GM10248 (cell line): ENCODE measurements at regions not wholly inside any gene's neighbourhood (a gene's known extent, or its start where the extent isn't known, plus 50 kb on each side); places are given as distances from the start of the nearest gene placed in this dataset.
A peak's percentile ranks its signal among the peaks of the same experiment; 100 is the strongest.

Source experiments
- CTCF ChIA-PET: fragments of 300-600 bp; sonication (Branson Sonifier 250); formaldehyde crosslinking; extraction: SDS; loops from one replicate; lab custom pipeline; 2021; ENCODE audit warnings: antibody characterized with exemption; lab: Yijun Ruan, JAX
- POLR2A ChIA-PET: fragments of 350-650 bp; sonication (Branson Sonifier 250); formaldehyde crosslinking; extraction: SDS; loops from one replicate; lab custom pipeline; 2020; ENCODE audit warnings: antibody characterized with exemption; lab: Yijun Ruan, JAX
- DNase-seq: peaks from one replicate; pipeline ENCODE4 v3.0.0; 2012; ENCODE audit errors: extremely low spot score
- TF ChIP-seq, protein P1 (sequence below): IDR thresholded peaks from 2 replicates; pipeline ENCODE4 v1.5.1; 2012; ENCODE audit warnings: mild to moderate bottlenecking, low read depth; ENCODE audit errors: extremely low read depth, missing control alignments, control extremely low read depth

DNA sequence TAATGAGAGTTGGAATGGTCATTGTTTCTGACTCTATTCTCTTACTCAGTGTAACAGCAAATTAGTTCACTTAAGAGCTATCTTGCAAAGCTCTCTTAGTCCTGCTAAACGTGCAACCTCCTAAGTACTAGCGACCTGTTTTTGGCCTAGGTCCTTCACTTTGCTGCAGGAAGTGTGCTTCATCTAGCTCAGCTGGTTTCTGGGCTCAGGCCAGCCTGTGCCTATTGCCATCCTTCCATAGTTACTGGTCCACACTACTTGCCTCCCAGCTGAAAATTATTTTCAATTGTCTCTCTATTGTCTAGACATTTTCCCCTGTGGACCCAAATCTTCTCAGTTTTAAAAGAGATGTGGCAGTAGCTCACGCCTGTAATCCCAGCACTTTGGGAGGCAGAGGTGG lies 561.3 kb downstream of the FGF9 start:
- ChIA-PET POLR2A (no interaction called here), CTCF (interaction anchor here (0.8 to 2.8 kb wide), 3 partner anchors 10 to 1918 kb away, joined by 3 to 6 read pairs (median 4); no protein-coding TSS in a partner anchor)
- no peak for DNase-seq
- TF ChIP-seq, protein P1, sequence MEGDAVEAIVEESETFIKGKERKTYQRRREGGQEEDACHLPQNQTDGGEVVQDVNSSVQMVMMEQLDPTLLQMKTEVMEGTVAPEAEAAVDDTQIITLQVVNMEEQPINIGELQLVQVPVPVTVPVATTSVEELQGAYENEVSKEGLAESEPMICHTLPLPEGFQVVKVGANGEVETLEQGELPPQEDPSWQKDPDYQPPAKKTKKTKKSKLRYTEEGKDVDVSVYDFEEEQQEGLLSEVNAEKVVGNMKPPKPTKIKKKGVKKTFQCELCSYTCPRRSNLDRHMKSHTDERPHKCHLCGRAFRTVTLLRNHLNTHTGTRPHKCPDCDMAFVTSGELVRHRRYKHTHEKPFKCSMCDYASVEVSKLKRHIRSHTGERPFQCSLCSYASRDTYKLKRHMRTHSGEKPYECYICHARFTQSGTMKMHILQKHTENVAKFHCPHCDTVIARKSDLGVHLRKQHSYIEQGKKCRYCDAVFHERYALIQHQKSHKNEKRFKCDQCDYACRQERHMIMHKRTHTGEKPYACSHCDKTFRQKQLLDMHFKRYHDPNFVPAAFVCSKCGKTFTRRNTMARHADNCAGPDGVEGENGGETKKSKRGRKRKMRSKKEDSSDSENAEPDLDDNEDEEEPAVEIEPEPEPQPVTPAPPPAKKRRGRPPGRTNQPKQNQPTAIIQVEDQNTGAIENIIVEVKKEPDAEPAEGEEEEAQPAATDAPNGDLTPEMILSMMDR, result no peak

DNA sequence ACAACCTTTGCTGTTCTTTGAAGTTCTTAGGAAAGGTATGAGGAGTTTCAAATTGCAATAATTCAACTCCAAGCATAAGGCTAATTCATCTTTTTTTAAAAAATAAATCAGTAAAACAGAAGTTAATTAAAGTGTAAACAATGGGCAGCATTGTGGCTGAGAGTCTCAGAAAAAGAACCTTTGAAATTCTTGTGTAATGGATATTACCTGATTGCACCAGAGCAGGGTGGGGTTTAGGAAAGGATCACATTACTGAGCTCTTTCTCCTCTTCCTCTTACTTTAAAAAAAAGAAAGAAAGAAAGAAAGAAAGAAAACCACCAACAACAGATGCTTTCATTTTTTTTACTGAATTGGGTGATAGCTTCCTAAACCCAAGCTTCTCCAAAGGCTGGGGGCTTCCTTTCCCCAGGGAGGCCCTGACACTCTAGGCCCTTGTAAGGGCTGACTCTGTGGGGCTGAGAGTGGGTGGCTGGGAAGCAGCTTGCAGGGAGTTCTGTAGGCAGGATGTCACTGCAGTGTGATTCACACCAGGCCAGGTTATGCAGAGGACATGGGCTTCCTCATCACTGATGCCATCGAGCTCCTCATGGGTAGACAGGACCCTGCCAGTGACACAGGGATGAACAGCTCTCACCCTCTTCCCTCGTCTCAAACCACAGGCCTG lies 564.5 kb downstream of the FGF9 start:
- peak; percentile 34 for DNase-seq
- CTCF ChIA-PET, result no interaction called here
- POLR2A ChIA-PET, result no interaction called here
- TF ChIP-seq, protein P1, result no peak

DNA sequence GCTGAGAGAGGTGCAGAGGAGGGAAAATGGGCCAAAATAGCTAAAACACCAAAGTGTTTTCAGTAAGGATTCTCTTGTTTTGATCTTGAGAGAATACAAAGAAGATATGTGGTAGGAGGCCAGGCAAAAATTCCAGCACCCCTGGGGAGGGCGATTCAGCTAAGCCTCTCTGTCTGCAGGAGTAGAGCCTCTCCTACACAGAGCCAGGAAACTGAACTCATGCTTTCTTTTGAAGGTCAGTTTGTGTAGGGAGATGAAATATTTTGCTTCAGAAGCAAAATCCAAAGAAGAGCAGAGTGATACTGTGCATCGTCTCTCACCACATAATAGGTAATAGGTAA lies 565.0 kb downstream of the FGF9 start:
- ChIA-PET POLR2A (no interaction called here), CTCF (no interaction called here)
- no peak for DNase-seq
- TF ChIP-seq, protein P1, result no peak

DNA sequence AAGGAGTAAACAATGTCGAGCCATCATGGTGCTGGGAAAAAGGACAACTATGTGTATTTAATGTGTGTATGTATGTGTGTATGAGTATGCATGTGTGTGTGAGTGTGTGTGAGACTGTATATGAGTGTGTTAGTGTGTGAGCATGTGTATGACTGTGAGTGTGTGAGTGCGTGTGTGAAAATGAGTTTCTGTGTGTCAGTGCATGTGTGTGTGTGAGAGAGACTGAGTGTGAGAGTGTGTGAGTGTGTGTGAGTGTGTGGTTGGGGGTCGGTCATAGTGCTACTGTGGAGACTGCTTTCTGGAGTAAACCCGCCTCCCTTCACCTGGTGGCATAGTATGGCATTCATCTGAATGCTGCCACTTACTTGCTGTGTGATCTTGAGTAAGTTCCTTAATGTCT lies 567.4 kb downstream of the FGF9 start:
- no peak for DNase-seq
- ChIA-PET CTCF (interaction anchor here (1.2 kb wide), 1 partner anchor 11 kb away, joined by 3 read pairs; no protein-coding TSS in a partner anchor), POLR2A (no interaction called here)
- TF ChIP-seq, protein P1, result no peak

DNA sequence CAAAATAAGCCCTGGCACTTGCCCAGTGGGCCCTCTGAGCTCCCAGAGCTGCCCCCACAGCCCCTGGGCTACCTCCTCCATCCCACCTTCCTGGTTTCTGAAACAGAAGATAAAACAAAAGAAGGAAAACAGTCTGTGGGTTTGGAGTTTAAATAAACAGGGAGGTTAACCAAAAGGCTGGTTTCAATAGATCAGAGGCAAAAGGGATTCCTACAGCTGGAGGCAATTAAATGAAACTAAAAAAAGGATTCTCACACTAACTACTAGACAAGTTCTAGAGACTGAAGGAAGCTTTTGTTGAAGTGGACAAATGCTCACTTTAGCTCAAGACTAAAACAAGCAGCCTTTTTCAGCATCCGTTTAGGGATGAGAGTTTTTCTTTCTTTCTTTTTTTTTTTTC lies 569.8 kb downstream of the FGF9 start:
- ChIA-PET CTCF (interaction anchor here (1.1 to 1.7 kb wide), 3 partner anchors 16 to 52 kb away, joined by 3 read pairs; no protein-coding TSS in a partner anchor), POLR2A (no interaction called here)
- TF ChIP-seq, protein P1, result no peak
- no peak for DNase-seq

DNA sequence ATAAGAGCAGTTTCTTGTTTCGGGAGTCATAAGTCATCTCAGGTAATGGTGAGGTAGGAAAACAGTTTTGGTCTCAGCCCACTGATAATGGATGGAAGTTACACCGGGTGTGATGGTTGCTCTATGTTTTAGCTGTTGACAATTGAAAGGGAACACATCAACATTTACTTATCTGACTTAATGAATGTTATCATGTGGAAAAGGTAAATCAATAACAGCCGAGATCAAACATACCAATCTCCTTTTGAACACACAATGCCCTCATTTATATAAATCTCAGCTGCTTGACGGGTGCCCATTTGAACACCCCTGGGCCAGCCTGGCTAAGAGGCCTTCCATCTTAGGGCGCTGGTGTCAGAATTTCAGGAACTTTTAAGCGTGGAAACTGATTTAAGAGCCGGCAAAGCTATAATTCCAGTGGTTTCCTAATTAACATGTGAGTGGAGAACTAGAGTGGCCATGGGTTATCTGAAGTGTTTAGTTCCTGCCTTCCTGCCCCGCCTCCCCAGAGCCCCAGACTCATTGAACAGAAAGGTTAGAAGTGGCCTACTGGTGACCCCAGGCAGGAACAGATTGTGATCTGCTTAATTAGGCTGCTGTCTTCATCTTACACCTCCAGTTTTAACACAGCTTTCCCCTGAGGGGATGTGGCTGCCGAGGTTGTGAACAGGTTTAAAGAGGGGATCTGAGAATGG lies 572.7 kb downstream of the FGF9 start:
- DNase-seq, result no peak
- TF ChIP-seq, protein P1, result no peak
- POLR2A ChIA-PET, result no interaction called here
- CTCF ChIA-PET, result interaction anchor here (1.0 to 1.6 kb wide), 4 partner anchors 10 to 22 kb away, joined by 3 to 6 read pairs (median 4); no protein-coding TSS in a partner anchor
